ENCODE measurements at regions not wholly inside any gene's neighbourhood (a gene's known extent, or its start where the extent isn't known, plus 50 kb on each side); places are given as distances from the start of the nearest gene placed in this dataset.
A peak's percentile ranks its signal among the peaks of the same experiment; 100 is the strongest.

- Histone ChIP-seq H3K36me3 (ENCODE audit: control insufficient read depth, insufficient read depth, low read length) (no peaks in the 10 kb centered on the region), H3K27me3 (ENCODE audit: control insufficient read depth, insufficient read depth, low read length) (no peaks in the 10 kb centered on the region), H3K9me3 (ENCODE audit: control insufficient read depth, insufficient read depth, low read length) (no peaks in the 10 kb centered on the region), H3K27ac (ENCODE audit: low read depth, low read length) (no peak overlapping the region), H3K4me3 (ENCODE audit: low read depth, low read length) (no peak overlapping the region), H3K4me1 (ENCODE audit: control insufficient read depth, insufficient read depth, low read length) (no peaks in the 10 kb centered on the region)
- no CpG with 5 or more reads among the region's 2 CpGs for WGBS (ENCODE audit: insufficient coverage)
- DNase-seq (ENCODE audit: low read depth in 4 of 6, low spot score in 6 of 6), result no peak
These were observed 132.7 kb upstream of the EYA4 start for GRCh38 chr6:133108419-133108818.

- no peak overlapping the region for H3K4me3 ChIP-seq (ENCODE audit: low read depth, low read length)
- H3K36me3 ChIP-seq (ENCODE audit: control insufficient read depth, insufficient read depth, low read length), result no peaks in the 10 kb centered on the region
- 100% methylated on average over 1 of the region's 1 CpG for WGBS (ENCODE audit: insufficient coverage)
These were observed 126.2 kb upstream of the EYA4 start for GRCh38 chr6:133114973-133115372.

GRCh38 chr6:133115946-133116345 lies 125.2 kb upstream of the EYA4 start:
- Histone ChIP-seq H3K9me3 (ENCODE audit: control insufficient read depth, insufficient read depth, low read length) (peaks cover 2% of the 10 kb centered on the region), H3K27me3 (ENCODE audit: control insufficient read depth, insufficient read depth, low read length) (no peaks in the 10 kb centered on the region), H3K4me3 (ENCODE audit: low read depth, low read length) (no peak overlapping the region), H3K4me1 (ENCODE audit: control insufficient read depth, insufficient read depth, low read length) (no peaks in the 10 kb centered on the region), H3K27ac (ENCODE audit: low read depth, low read length) (no peak overlapping the region), H3K36me3 (ENCODE audit: control insufficient read depth, insufficient read depth, low read length) (no peaks in the 10 kb centered on the region)
- no peak for DNase-seq (ENCODE audit: low read depth in 4 of 6, low spot score in 6 of 6)
- WGBS (ENCODE audit: insufficient coverage), result no CpG with 5 or more reads among the region's 2 CpGs

More at GRCh38 chr6:133114973-133115372, 126.2 kb upstream of the EYA4 start:
- H3K4me1 ChIP-seq (ENCODE audit: control insufficient read depth, insufficient read depth, low read length), result no peaks in the 10 kb centered on the region
- no peaks in the 10 kb centered on the region for H3K27me3 ChIP-seq (ENCODE audit: control insufficient read depth, insufficient read depth, low read length)
- H3K9me3 ChIP-seq (ENCODE audit: control insufficient read depth, insufficient read depth, low read length), result peaks cover 2% of the 10 kb centered on the region
- no peak for DNase-seq (ENCODE audit: low read depth in 4 of 6, low spot score in 6 of 6)
- no peak overlapping the region for H3K27ac ChIP-seq (ENCODE audit: low read depth, low read length)

- H3K27me3 ChIP-seq (ENCODE audit: control insufficient read depth, insufficient read depth, low read length), result no peaks in the 10 kb centered on the region
- peaks cover 14% of the 10 kb centered on the region for H3K4me1 ChIP-seq (ENCODE audit: control insufficient read depth, insufficient read depth, low read length)
- DNase-seq (ENCODE audit: low read depth in 4 of 6, low spot score in 6 of 6), result no peak
- no peaks in the 10 kb centered on the region for H3K36me3 ChIP-seq (ENCODE audit: control insufficient read depth, insufficient read depth, low read length)
- H3K9me3 ChIP-seq (ENCODE audit: control insufficient read depth, insufficient read depth, low read length), result no peaks in the 10 kb centered on the region
- H3K27ac ChIP-seq (ENCODE audit: low read depth, low read length), result no peak overlapping the region
- 67% methylated on average over 1 of the region's 2 CpGs for WGBS (ENCODE audit: insufficient coverage)
- H3K4me3 ChIP-seq (ENCODE audit: low read depth, low read length), result no peak overlapping the region
These were observed 113.0 kb upstream of the EYA4 start for GRCh38 chr6:133128191-133128590.

- Histone ChIP-seq H3K27ac (ENCODE audit: low read depth, low read length) (no peak overlapping the region), H3K9me3 (ENCODE audit: control insufficient read depth, insufficient read depth, low read length) (no peaks in the 10 kb centered on the region), H3K4me3 (ENCODE audit: low read depth, low read length) (no peak overlapping the region), H3K36me3 (ENCODE audit: control insufficient read depth, insufficient read depth, low read length) (no peaks in the 10 kb centered on the region), H3K27me3 (ENCODE audit: control insufficient read depth, insufficient read depth, low read length) (no peaks in the 10 kb centered on the region), H3K4me1 (ENCODE audit: control insufficient read depth, insufficient read depth, low read length) (peaks cover 14% of the 10 kb centered on the region)
- no peak for DNase-seq (ENCODE audit: low read depth in 4 of 6, low spot score in 6 of 6)
- WGBS (ENCODE audit: insufficient coverage), result no CpG with 5 or more reads among the region's 1 CpG
These were observed 111.6 kb upstream of the EYA4 start for GRCh38 chr6:133129556-133129955.

GRCh38 chr6:133130863-133131262 lies 110.3 kb upstream of the EYA4 start:
- no peak overlapping the region for H3K4me3 ChIP-seq (ENCODE audit: low read depth, low read length)
- no peak overlapping the region for H3K27ac ChIP-seq (ENCODE audit: low read depth, low read length)
- H3K27me3 ChIP-seq (ENCODE audit: control insufficient read depth, insufficient read depth, low read length), result no peaks in the 10 kb centered on the region
- no peak for DNase-seq (ENCODE audit: low read depth in 4 of 6, low spot score in 6 of 6)
- no peaks in the 10 kb centered on the region for H3K9me3 ChIP-seq (ENCODE audit: control insufficient read depth, insufficient read depth, low read length)
- H3K36me3 ChIP-seq (ENCODE audit: control insufficient read depth, insufficient read depth, low read length), result no peaks in the 10 kb centered on the region
- WGBS (ENCODE audit: insufficient coverage), result no CpG with 5 or more reads among the region's 2 CpGs
- H3K4me1 ChIP-seq (ENCODE audit: control insufficient read depth, insufficient read depth, low read length), result peaks cover 14% of the 10 kb centered on the region

- 28% methylated on average over 3 of the region's 10 CpGs for WGBS (ENCODE audit: insufficient coverage)
- Histone ChIP-seq H3K36me3 (ENCODE audit: control insufficient read depth, insufficient read depth, low read length) (no peaks in the 10 kb centered on the region), H3K4me3 (ENCODE audit: low read depth, low read length) (no peak overlapping the region), H3K27me3 (ENCODE audit: control insufficient read depth, insufficient read depth, low read length) (no peaks in the 10 kb centered on the region), H3K9me3 (ENCODE audit: control insufficient read depth, insufficient read depth, low read length) (no peaks in the 10 kb centered on the region), H3K4me1 (ENCODE audit: control insufficient read depth, insufficient read depth, low read length) (peaks cover 14% of the 10 kb centered on the region), H3K27ac (ENCODE audit: low read depth, low read length) (peak overlapping the region; percentile 43)
- peak in 2 of 6 donors; percentile 50 to 62 for DNase-seq (ENCODE audit: low read depth in 4 of 6, low spot score in 6 of 6)
These were observed 109.3 kb upstream of the EYA4 start for GRCh38 chr6:133131621-133132465.

GRCh38 chr6:133132466-133132971 lies 108.6 kb upstream of the EYA4 start:
- WGBS (ENCODE audit: insufficient coverage), result 51% methylated on average over 3 of the region's 12 CpGs
- Histone ChIP-seq H3K4me1 (ENCODE audit: control insufficient read depth, insufficient read depth, low read length) (peaks cover 14% of the 10 kb centered on the region), H3K4me3 (ENCODE audit: low read depth, low read length) (no peak overlapping the region), H3K27me3 (ENCODE audit: control insufficient read depth, insufficient read depth, low read length) (no peaks in the 10 kb centered on the region), H3K27ac (ENCODE audit: low read depth, low read length) (peak overlapping the region; percentile 43), H3K36me3 (ENCODE audit: control insufficient read depth, insufficient read depth, low read length) (no peaks in the 10 kb centered on the region), H3K9me3 (ENCODE audit: control insufficient read depth, insufficient read depth, low read length) (no peaks in the 10 kb centered on the region)
- DNase-seq (ENCODE audit: low read depth in 4 of 6, low spot score in 6 of 6), result peak in 1 of 6 donors; percentile 66

GRCh38 chr6:133136177-133136880 lies 104.8 kb upstream of the EYA4 start:
- Histone ChIP-seq H3K9me3 (ENCODE audit: control insufficient read depth, insufficient read depth, low read length) (no peaks in the 10 kb centered on the region), H3K27ac (ENCODE audit: low read depth, low read length) (no peak overlapping the region), H3K36me3 (ENCODE audit: control insufficient read depth, insufficient read depth, low read length) (no peaks in the 10 kb centered on the region), H3K4me3 (ENCODE audit: low read depth, low read length) (no peak overlapping the region), H3K4me1 (ENCODE audit: control insufficient read depth, insufficient read depth, low read length) (peaks cover 10% of the 10 kb centered on the region), H3K27me3 (ENCODE audit: control insufficient read depth, insufficient read depth, low read length) (no peaks in the 10 kb centered on the region)
- 50% methylated on average over 1 of the region's 1 CpG for WGBS (ENCODE audit: insufficient coverage)
- peak in 2 of 6 donors; percentile 54 to 57 for DNase-seq (ENCODE audit: low read depth in 4 of 6, low spot score in 6 of 6)
